A673 (cell line): ENCODE measurements at regions not wholly inside any gene's neighbourhood (a gene's known extent, or its start where the extent isn't known, plus 50 kb on each side); places are given as distances from the start of the nearest gene placed in this dataset.

Experiments
- BruUV-seq: library from RNA; stranded (reverse); fragments of 400-500 nt; replicated peaks from 2 replicates; lab custom pipeline; 2021; lab: Mats Ljungman, UMichigan
- CTCF ChIA-PET: fragments of 300-600 bp; sonication (Branson Sonifier 250); formaldehyde crosslinking; loops from one replicate; lab custom pipeline; 2022; ENCODE audit warnings: antibody characterized with exemption; lab: Charles Lee
- POLR2A ChIA-PET: fragments of 300-600 bp; sonication (Branson Sonifier 250); formaldehyde crosslinking; loops from one replicate; lab custom pipeline; 2022; ENCODE audit warnings: antibody characterized with exemption; ENCODE audit not compliant: low non-redundant PET; lab: Charles Lee
- DNase-seq: peaks from one replicate; pipeline ENCODE4 v3.0.0-alpha.2; 2015; ENCODE audit warnings: low spot score
- H3K27ac ChIP-seq: fragments of 200-600 bp; sonication (generic); 2 replicates; pipeline ENCODE4 v1.5.1; 2016; ENCODE audit warnings: mixed run types, low read depth, mild to moderate bottlenecking, mixed read lengths, antibody characterized with exemption, low read length; ENCODE audit not compliant: poor library complexity, severe bottlenecking
- H3K27me3 ChIP-seq: fragments of 200-600 bp; sonication (generic); replicated peaks from 2 replicates; pipeline ENCODE4 v1.6.1; 2017; ENCODE audit warnings: mixed run types, low read depth, mild to moderate bottlenecking, mixed read lengths, antibody characterized with exemption, low read length; ENCODE audit not compliant: insufficient read depth, poor library complexity
- H3K36me3 ChIP-seq: fragments of 200-600 bp; sonication (generic); 2 replicates; pipeline ENCODE4 v1.6.1; 2016; ENCODE audit warnings: mixed run types, mild to moderate bottlenecking, mixed read lengths, antibody characterized with exemption, low read length; ENCODE audit not compliant: insufficient read depth, poor library complexity, severe bottlenecking
- H3K4me1 ChIP-seq: fragments of 200-600 bp; sonication (generic); 2 replicates; pipeline ENCODE4 v1.6.1; 2017; ENCODE audit warnings: mixed run types, mild to moderate bottlenecking, mixed read lengths, antibody characterized with exemption, low read length; ENCODE audit not compliant: insufficient read depth, poor library complexity, severe bottlenecking
- H3K4me3 ChIP-seq: fragments of 200-600 bp; sonication (generic); 2 replicates; pipeline ENCODE4 v1.5.1; 2016; ENCODE audit warnings: low read depth, mixed run types, mild to moderate bottlenecking, mixed read lengths, low read length; ENCODE audit not compliant: poor library complexity, severe bottlenecking
- H3K9me3 ChIP-seq: fragments of 200-600 bp; sonication (generic); 2 replicates; pipeline ENCODE4 v1.6.1; 2016; ENCODE audit warnings: mixed run types, low read depth, mild to moderate bottlenecking, mixed read lengths, antibody characterized with exemption, low read length; ENCODE audit not compliant: poor library complexity, severe bottlenecking
- EZH2 ChIP-seq: fragments of 200-600 bp; sonication (generic); IDR thresholded peaks from 2 replicates; pipeline ENCODE4 v1.6.1; 2017; ENCODE audit warnings: borderline replicate concordance, low read depth, mild to moderate bottlenecking, mixed read lengths, antibody characterized with exemption, low read length; ENCODE audit not compliant: poor library complexity, severe bottlenecking
- intact Hi-C: fragments of 100-400 bp; cut with micrococcal nuclease; formaldehyde crosslinking; loops from one replicate; pipeline ENCODE4 v1.10.0; 2022; ENCODE audit not compliant: unreplicated experiment
- TF ChIP-seq, protein P1 (sequence below): fragments of 300-800, 200-600 bp; sonication (generic); conservative IDR thresholded peaks from 2 replicates; pipeline ENCODE4 v1.5.1; 2017; ENCODE audit warnings: low read depth, mild to moderate bottlenecking, antibody characterized with exemption, low read length, moderate library complexity, mixed read lengths

DNA sequence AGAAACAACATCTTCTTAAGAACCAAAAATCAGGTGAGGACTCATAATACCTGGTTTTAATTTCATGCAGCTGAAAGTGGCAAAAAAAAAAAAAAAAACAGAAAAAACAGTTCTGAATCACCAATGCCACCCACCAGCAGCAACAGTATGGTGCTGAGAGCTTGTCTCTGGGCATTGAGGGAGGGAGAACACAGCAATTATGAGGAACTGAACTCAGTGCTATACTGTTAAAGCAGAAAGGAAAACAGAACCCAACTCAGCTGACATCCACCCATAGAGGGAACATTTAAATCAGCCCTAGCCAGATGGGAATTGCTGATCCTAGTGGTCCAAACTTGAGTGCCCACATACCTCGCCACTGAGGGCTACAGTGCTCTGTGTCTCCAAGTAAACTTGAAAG lies 657.9 kb downstream of the ACTL7B start:
- DNase-seq, result no peak
- POLR2A ChIA-PET, result no interaction called here
- Histone ChIP-seq H3K27me3 (no peaks in the 10 kb centered on the region), H3K36me3 (no peaks in the 10 kb centered on the region), H3K27ac (no peak overlapping the region), H3K4me3 (no peak overlapping the region), H3K9me3 (peaks cover 3% of the 10 kb centered on the region), H3K4me1 (no peaks in the 10 kb centered on the region)
- TF ChIP-seq EZH2, result no peak
- TF ChIP-seq, protein P1, sequence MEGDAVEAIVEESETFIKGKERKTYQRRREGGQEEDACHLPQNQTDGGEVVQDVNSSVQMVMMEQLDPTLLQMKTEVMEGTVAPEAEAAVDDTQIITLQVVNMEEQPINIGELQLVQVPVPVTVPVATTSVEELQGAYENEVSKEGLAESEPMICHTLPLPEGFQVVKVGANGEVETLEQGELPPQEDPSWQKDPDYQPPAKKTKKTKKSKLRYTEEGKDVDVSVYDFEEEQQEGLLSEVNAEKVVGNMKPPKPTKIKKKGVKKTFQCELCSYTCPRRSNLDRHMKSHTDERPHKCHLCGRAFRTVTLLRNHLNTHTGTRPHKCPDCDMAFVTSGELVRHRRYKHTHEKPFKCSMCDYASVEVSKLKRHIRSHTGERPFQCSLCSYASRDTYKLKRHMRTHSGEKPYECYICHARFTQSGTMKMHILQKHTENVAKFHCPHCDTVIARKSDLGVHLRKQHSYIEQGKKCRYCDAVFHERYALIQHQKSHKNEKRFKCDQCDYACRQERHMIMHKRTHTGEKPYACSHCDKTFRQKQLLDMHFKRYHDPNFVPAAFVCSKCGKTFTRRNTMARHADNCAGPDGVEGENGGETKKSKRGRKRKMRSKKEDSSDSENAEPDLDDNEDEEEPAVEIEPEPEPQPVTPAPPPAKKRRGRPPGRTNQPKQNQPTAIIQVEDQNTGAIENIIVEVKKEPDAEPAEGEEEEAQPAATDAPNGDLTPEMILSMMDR, result no peak
- CTCF ChIA-PET, result no interaction called here
- BruUV-seq, result no TSS peak
- intact Hi-C loops, result no loop called here

DNA sequence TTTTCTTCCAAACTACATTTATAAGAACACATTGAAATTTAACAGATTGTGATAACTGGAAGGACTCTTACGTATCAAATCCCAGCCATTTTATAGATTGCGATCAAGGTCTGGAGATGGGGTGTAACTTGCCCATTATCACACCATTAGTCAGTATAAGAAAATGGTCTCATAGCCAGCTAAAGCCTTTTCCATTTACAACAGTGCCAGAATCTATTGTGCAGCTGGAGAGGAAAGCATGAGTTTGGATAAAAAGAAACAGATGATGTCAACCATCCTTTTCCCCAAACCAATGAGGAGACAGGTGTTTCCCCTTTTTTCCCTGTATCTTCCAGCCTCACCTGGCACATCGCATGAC lies 658.8 kb downstream of the ACTL7B start:
- H3K4me3 ChIP-seq, result no peak overlapping the region
- no peaks in the 10 kb centered on the region for H3K4me1 ChIP-seq
- BruUV-seq, result no TSS peak
- no peak for DNase-seq
- H3K36me3 ChIP-seq, result no peaks in the 10 kb centered on the region
- TF ChIP-seq, protein P1, result no peak
- TF ChIP-seq EZH2, result no peak
- H3K27ac ChIP-seq, result no peak overlapping the region
- H3K27me3 ChIP-seq, result no peaks in the 10 kb centered on the region
- intact Hi-C loops, result no loop called here
- peaks cover 3% of the 10 kb centered on the region for H3K9me3 ChIP-seq
- ChIA-PET POLR2A (no interaction called here), CTCF (no interaction called here)

DNA sequence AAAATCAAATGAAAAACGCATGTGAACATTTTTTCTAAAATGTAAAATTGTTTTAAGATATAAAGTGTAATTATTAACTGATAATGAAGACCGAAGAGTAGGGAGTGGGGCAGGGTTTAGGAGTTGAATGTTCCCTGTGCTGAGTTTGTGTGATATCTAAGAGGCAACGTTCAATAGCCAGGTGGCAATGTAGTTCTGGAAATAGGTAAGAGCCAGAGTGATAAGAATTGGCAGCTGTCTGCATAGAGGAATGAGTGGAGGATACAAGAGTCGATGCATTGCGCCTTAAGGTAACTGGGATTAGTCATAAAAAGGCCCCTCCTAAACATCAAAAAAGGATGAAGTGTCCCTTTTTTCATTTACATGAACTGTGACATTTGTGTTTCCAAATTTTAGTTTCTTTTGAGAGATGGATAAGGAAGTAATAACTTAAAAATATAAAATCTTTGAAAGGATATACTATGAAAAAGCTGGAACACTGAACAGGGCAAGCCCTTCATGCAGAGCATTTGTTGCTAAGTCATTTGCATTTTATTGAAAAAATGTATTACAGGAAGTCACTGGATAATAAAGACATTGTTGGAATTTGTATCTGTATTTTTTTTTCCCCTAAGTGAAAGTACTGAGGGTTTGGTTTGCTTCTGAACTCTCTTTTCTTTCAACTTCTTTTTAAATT lies 659.3 kb downstream of the ACTL7B start:
- Histone ChIP-seq H3K9me3 (peaks cover 3% of the 10 kb centered on the region), H3K27me3 (no peaks in the 10 kb centered on the region), H3K4me1 (no peaks in the 10 kb centered on the region), H3K27ac (no peak overlapping the region), H3K36me3 (no peaks in the 10 kb centered on the region), H3K4me3 (no peak overlapping the region)
- intact Hi-C loops, result no loop called here
- ChIA-PET POLR2A (no interaction called here), CTCF (no interaction called here)
- DNase-seq, result no peak
- BruUV-seq, result no TSS peak
- no peak for TF ChIP-seq EZH2
- TF ChIP-seq, protein P1, result no peak
